GM13976 (cell line): ENCODE measurements at regions not wholly inside any gene's neighbourhood (a gene's known extent, or its start where the extent isn't known, plus 50 kb on each side); places are given as distances from the start of the nearest gene placed in this dataset.

Source experiments
- DNase-seq: peaks from one replicate; pipeline ENCODE4 v3.0.0; 2012; ENCODE audit warnings: low spot score
- CTCF ChIP-seq: IDR thresholded peaks from 2 replicates; pipeline ENCODE4 v1.5.1; 2012; ENCODE audit warnings: borderline replicate concordance, mild to moderate bottlenecking; ENCODE audit not compliant: insufficient read depth; ENCODE audit errors: extremely low read depth, missing control alignments, control extremely low read depth
- in situ Hi-C: fragments of 300-500 bp; cut with MboI; formaldehyde crosslinking; loops from one replicate; pipeline ENCODE4 v1.12.0; 2022; ENCODE audit warnings: low sequenced_read_pairs, mixed read lengths, inconsistent platforms; ENCODE audit not compliant: unreplicated experiment

DNA sequence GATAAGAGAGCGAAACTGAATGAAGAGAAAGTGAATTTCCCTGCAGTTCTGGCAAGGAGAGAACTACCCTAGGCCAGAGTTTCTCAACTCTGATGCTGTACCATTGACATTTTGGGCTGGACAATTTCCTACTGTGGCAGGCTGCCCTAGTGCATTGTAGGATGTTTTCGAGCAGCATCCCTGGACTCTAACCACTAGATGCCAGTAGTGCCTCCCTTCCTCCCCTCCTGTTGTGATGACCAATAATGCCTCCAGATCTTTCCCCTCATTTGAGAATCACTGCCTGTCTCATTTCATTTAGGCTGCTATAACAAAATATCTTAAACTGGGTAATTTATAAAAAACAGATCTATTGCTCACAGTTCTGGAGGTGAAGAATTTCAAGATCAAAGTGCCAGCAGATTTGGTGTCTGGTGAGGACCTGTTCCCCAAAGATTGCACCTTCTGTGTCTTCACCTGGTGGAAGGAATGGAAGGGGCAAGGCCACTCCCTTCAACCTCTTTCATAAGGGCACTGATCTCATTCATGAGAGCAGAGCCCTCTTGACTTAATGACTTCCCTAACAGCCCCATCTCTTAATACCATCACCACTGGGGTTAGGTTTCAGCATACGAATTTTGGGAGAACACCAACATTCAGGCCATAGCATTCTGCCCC, 188.9 kb upstream of the MEIS2 start:
- in situ Hi-C loops, result no loop called here
- TF ChIP-seq CTCF, result no peak
- no peak for DNase-seq

- in situ Hi-C loops, result no loop called here
- DNase-seq, result no peak
- no peak for TF ChIP-seq CTCF
Observed at GRCh38 chr15:37291920-37292319, 191.6 kb upstream of the MEIS2 start.

- TF ChIP-seq CTCF, result no peak
- in situ Hi-C loops, result no loop called here
- DNase-seq, result no peak
Observed at GRCh38 chr15:37298271-37298670, 197.9 kb upstream of the MEIS2 start.

DNA sequence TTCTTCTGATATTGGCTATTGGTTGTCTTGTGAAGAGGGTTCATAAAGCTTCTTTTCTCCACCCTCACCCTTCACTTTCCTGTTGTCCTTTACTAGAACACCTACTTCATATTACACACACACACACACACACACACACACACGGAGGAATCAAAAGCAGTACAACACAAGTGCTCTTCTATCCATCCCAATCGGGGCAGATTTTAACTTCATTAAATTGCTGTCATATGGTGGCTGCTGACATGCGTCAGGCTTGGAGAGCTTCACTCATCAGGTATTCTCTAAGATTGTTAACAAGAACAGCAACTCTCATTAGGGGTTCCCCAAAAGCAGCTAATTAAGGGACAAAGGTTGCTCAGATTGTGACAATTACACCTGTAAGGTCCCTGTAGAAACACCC, 239.1 kb upstream of the MEIS2 start:
- DNase-seq, result no peak
- in situ Hi-C loops, result no loop called here
- no peak for TF ChIP-seq CTCF

DNA sequence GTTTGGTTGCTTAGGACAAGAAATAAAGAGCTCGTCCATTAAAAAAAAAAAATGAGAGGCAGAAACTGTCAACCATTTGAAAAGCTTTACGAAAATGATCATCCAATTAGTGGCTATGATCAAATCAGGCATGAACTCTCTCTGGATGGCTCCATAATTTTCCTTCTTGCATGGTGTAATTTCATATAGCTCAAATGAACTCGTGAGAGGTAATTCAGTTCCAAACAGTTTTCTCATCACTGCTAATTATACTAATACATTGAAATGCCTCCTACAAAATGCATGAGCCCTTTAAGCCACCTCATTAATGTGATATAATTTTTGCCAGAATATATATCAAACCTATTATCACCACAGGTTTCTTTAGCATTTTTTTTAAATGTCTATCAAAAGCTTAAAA, 239.5 kb upstream of the MEIS2 start:
- no peak for DNase-seq
- in situ Hi-C loops, result no loop called here
- no peak for TF ChIP-seq CTCF

DNA sequence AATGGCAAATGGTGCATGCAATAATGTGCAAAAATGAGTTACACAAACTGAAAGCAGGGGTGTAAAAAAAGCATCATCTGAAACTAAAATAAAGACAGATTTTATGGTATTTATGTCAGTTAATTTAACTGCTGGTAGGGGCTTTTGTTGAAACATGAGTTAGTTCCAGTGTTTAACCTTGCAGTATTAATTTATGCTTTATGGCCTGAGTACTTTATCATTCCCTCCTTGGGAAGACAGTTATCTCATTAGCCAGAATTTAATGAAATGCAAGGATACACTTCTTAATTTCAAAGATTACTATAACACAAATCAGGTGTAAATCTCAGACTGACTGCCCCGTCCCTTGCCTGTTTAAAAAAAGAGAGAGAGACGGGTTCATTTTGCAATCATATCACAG, 240.1 kb upstream of the MEIS2 start:
- no peak for DNase-seq

More for the DNA sequence above, 240.1 kb upstream of the MEIS2 start:
- in situ Hi-C loops, result no loop called here
- TF ChIP-seq CTCF, result no peak
